ENCODE measurements at regions not wholly inside any gene's neighbourhood (a gene's known extent, or its start where the extent isn't known, plus 50 kb on each side); places are given as distances from the start of the nearest gene placed in this dataset.

DNA sequence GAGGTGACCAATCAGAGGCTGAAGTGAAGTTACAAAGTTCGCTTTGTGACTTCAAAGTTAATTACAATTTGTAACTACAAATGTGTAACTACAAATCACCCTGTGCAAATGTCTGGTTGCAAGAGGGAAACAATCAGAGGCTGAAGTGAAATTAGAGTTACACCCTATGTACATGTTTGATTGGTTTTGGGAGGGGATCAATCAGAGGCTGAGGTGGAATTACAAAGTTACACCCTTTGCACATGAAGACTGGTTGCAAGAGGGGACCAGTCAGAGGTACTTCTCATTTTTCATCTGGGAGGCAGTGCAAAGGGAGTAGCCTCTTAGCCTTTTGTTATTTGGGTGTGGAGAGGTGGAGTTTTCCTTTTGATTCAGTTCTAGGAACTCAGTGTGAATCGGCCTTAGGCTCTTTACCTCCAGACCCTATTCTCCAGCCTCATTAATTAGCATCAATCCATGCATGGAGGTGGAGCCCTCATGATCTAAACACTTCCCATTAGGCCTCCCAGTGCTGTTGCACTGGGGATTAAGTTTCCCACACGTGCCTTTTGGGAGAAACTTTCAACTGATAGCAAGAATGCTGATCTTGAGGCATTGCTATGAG lies 291.3 kb upstream of the MTNR1B start:
- in situ Hi-C loops (cut with MboI): no loop called here
- ATAC-seq: no peak
- CTCF ChIA-PET (ENCODE audit: low intra/inter-chr PET ratio): no interaction called here
- Histone ChIP-seq H3K4me1 (replicated peaks in 1 of 2; ENCODE audit: control insufficient read depth in 2 of 2, insufficient read depth in 2 of 2, low read length in 2 of 2) (no peaks in the 10 kb centered on the region), H3K9me3 (replicated peaks; ENCODE audit: control insufficient read depth, insufficient read depth, low read depth, low read length) (no peaks in the 10 kb centered on the region), H3K9me1 (ENCODE audit: control insufficient read depth, insufficient read depth, low read length) (no peaks in the 10 kb centered on the region), H3K36me3 (ENCODE audit: control insufficient read depth, insufficient read depth, low read length) (no peaks in the 10 kb centered on the region), H4K20me1 (replicated peaks; ENCODE audit: control insufficient read depth, insufficient read depth, low read length) (no peaks in the 10 kb centered on the region), H3K27ac (ENCODE audit: extremely low read depth, low read depth, low read length) (no peak overlapping the region), H3K4me2 (ENCODE audit: insufficient read depth, low read length) (no peak overlapping the region), H3K4me3 (no peak overlapping the region), H3K27me3 (ENCODE audit: control insufficient read depth in 2 of 2, insufficient read depth in 2 of 2, low read length in 2 of 2) (no peaks in the 10 kb centered on the region), H3K79me2 (ENCODE audit: control insufficient read depth, insufficient read depth, low read length) (no peaks in the 10 kb centered on the region), H3K9ac (ENCODE audit: insufficient read depth in 1 of 2, low read depth in 2 of 2, low read length in 2 of 2) (no peak overlapping the region), H2AFZ (ENCODE audit: low read depth, low read length) (no peak overlapping the region)
- FAIRE-seq: no peak
- no TSS peak for BruUV-seq (replicated peaks)
- POLR2A ChIA-PET: no interaction called here
- intact Hi-C loops (cut with micrococcal nuclease): no loop called here
- WGBS (ENCODE audit: insufficient coverage, low coverage, missing lambda C conversion rate): 0% methylated on average over 3 of the region's 3 CpGs
- DNase-seq (ENCODE audit: extremely low read depth in 1 of 4, low spot score in 3 of 4): no peak
- TF ChIP-seq ESRRB (CRISPR knock-in tag; IDR thresholded peaks at IDR 0.05; ENCODE audit: borderline replicate concordance) (no peak), ZNF133 (CRISPR knock-in tag; IDR thresholded peaks at IDR 0.05) (no peak), ZNF146 (CRISPR knock-in tag; IDR thresholded peaks at IDR 0.05; ENCODE audit: unreplicated experiment) (no peak), FOXA3 (CRISPR knock-in tag; conservative IDR thresholded peaks at IDR 0.05 in 1 of 2, IDR thresholded peaks at IDR 0.05 in 1 of 2) (no peak), RCOR1 (IDR thresholded peaks at IDR 0.05; ENCODE audit: borderline replicate concordance in 1 of 2, low read depth in 2 of 2, low read length in 2 of 2) (no peak), TARDBP (IDR thresholded peaks at IDR 0.05) (no peak)
- TF ChIP-seq, protein P1, sequence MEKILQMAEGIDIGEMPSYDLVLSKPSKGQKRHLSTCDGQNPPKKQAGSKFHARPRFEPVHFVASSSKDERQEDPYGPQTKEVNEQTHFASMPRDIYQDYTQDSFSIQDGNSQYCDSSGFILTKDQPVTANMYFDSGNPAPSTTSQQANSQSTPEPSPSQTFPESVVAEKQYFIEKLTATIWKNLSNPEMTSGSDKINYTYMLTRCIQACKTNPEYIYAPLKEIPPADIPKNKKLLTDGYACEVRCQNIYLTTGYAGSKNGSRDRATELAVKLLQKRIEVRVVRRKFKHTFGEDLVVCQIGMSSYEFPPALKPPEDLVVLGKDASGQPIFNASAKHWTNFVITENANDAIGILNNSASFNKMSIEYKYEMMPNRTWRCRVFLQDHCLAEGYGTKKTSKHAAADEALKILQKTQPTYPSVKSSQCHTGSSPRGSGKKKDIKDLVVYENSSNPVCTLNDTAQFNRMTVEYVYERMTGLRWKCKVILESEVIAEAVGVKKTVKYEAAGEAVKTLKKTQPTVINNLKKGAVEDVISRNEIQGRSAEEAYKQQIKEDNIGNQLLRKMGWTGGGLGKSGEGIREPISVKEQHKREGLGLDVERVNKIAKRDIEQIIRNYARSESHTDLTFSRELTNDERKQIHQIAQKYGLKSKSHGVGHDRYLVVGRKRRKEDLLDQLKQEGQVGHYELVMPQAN (IDR thresholded peaks at IDR 0.05; ENCODE audit: borderline replicate concordance): no peak
- TF ChIP-seq, protein P2, sequence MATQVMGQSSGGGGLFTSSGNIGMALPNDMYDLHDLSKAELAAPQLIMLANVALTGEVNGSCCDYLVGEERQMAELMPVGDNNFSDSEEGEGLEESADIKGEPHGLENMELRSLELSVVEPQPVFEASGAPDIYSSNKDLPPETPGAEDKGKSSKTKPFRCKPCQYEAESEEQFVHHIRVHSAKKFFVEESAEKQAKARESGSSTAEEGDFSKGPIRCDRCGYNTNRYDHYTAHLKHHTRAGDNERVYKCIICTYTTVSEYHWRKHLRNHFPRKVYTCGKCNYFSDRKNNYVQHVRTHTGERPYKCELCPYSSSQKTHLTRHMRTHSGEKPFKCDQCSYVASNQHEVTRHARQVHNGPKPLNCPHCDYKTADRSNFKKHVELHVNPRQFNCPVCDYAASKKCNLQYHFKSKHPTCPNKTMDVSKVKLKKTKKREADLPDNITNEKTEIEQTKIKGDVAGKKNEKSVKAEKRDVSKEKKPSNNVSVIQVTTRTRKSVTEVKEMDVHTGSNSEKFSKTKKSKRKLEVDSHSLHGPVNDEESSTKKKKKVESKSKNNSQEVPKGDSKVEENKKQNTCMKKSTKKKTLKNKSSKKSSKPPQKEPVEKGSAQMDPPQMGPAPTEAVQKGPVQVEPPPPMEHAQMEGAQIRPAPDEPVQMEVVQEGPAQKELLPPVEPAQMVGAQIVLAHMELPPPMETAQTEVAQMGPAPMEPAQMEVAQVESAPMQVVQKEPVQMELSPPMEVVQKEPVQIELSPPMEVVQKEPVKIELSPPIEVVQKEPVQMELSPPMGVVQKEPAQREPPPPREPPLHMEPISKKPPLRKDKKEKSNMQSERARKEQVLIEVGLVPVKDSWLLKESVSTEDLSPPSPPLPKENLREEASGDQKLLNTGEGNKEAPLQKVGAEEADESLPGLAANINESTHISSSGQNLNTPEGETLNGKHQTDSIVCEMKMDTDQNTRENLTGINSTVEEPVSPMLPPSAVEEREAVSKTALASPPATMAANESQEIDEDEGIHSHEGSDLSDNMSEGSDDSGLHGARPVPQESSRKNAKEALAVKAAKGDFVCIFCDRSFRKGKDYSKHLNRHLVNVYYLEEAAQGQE (IDR thresholded peaks at IDR 0.05; ENCODE audit: borderline replicate concordance): no peak
- TF ChIP-seq, protein P2 (CRISPR knock-in tag; IDR thresholded peaks at IDR 0.05; ENCODE audit: low read depth): no peak

Data from K562 (cell line).